Stimulated activated CD4-positive, alpha-beta T cell treated with anti-CD3 and anti-CD28 coated beads, Interleukin-1b, Interleukin-23, amount 100 ng/mL, for 48 hours (primary cell): ENCODE measurements at regions not wholly inside any gene's neighbourhood (a gene's known extent, or its start where the extent isn't known, plus 50 kb on each side); places are given as distances from the start of the nearest gene placed in this dataset.

Experiments used
- DNase-seq: peaks from one replicate; pipeline ENCODE4 v3.0.0-alpha.2; 2020

DNA sequence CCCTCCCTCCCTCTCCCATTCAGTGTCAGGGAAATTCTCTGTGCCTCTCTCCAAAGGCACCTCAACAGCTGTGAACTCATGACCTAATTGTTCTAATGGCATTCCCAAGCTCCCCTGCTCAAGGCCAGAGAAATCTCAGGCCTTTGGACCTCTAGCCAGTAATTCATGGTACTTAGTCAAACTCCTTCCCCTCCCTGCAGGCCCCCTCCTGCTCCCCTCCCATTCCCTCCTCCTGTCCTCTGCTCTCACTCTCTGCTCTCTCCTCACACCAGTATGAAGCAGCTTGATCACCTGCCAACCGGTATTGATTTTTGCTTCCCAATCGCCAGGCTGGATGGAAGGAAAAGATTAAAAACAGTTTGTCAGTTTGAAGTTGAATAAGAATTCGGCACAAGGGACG is 370.5 kb upstream of the PBX1 start:
- DNase-seq, result no peak

GRCh38 chr1:164191191-164191590 is 367.8 kb upstream of the PBX1 start:
- DNase-seq, result no peak

DNA sequence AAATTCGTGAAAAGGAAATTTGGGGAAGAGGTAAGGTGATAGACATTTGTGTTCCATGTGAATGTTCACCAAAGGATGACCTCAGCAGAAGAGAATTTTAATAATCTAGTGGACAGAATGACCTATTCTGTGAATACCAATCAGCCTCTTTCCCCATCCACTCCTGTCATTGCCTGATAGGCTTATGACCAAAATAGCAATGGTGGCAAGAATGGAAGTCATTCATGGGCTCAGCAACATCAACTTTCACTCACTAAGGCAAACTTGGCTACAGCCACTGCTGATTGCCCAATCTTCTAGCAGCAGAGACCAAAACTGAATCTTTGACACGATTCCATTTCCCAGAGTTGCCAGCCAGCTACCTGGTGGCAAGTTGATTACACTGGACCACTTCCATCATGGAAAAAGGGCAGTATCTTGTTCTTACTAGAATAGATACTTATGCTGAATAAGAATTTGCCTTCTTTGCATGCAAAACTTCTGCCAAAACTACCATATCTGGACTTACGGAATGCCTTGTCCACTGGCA is 348.7 kb upstream of the PBX1 start:
- no peak for DNase-seq

- DNase-seq, result no peak
Measured at GRCh38 chr1:164223378-164223777, 335.6 kb upstream of the PBX1 start.

DNA sequence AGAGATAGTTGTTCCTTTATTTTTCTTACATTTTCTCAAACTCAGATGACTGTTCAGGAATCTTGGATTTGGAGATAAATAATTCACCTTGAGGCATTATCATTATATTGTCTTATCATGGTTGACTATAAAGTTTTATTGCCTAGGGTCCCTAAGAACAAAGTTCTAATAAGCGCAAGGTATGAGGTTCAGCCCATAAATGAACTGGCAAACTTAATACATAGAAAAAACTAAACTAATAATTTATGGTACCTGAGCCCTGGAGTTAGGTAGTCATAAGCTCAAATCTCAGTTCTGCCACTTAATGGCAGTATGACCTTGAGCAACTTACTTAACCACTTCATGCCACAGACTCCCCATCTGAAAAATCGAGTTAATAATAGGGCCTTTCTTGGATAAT is 334.0 kb upstream of the PBX1 start:
- no peak for DNase-seq

- no peak for DNase-seq
Measured at GRCh38 chr1:164226977-164227376, 332.0 kb upstream of the PBX1 start.

DNA sequence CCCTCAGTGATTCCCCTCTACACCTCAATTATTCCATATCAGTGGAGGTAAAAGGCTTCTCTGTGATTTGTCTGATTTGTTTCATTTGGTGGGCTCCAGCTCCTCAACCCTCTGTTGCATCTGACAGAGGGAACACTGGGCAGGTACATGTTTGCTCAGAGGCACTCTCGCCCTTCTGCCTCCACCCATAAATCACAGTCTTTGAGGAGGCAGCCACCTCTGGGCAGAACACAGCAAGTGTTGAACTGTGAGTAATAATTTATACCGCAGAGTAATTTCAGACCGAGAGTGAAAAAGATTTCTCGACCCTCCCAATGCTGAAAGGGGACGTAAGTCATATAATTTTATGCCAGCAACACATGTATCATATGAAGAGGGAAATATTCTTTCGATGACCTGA is 330.1 kb upstream of the PBX1 start:
- DNase-seq, result no peak

GRCh38 chr1:164233149-164233548 is 325.8 kb upstream of the PBX1 start:
- no peak for DNase-seq

DNA sequence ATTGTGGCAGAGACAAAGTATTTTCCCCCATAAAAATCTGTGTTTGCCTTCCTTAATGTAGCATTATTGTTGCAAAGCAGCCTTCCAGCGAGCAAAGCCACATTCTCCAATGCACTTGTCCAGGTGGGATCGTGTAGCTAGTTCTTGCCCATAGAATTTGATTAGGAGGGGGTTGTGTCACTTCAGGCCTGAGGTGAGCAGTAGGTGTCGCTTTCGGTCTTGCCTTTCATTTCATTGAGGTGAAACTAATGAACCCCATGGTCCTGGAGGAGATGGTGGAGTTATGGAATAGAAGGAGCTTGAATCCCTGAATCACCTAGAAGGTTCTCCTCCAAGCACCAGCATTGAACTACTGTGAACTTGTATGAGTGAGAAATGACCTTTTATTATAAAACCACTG is 318.9 kb upstream of the PBX1 start:
- DNase-seq, result no peak

GRCh38 chr1:164250365-164250764 is 308.6 kb upstream of the PBX1 start:
- no peak for DNase-seq

DNA sequence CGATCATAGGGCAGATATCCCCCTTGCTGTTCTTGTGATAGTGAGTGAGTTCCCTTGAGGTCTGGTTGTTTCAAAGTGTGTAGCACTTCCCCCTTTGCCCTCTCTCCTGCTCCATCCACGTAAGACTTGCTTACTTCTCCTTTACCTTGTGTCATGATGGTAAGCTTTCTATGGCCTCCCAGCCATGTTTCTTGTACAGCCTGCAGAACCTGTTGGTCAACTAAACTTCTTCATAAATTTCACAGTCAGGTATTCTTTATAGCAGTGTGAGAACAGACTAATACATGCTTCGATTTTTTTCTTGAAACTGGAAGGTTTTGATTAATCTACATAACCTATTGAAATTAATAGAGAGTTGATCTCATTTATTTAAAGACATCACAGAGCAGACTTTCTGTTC is 302.5 kb upstream of the PBX1 start:
- DNase-seq, result no peak

- no peak for DNase-seq
Measured at GRCh38 chr1:164261691-164262240, 297.2 kb upstream of the PBX1 start.

- DNase-seq, result no peak
Measured at GRCh38 chr1:164263540-164263939, 295.4 kb upstream of the PBX1 start.

- no peak for DNase-seq
Measured at GRCh38 chr1:164265232-164265631, 293.8 kb upstream of the PBX1 start.

DNA sequence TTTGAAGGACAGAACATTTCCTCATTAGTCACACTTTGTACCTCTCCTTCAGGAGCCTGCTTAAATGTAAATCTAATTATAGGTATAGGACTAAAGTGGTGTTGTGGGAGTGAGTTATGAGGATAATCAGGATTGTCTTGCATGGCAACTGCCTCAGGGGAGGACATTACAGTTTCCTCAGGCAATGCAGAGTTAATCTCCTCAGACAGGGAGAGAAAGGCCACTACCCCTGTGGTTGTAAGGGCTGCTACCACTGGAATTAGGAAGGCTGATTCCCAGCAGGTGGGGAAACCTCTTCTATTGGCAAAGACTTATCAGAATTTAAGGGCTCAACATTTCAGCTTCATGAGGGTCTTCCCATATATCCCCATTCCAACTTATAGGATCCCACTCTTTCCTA is 286.8 kb upstream of the PBX1 start:
- DNase-seq, result no peak

DNA sequence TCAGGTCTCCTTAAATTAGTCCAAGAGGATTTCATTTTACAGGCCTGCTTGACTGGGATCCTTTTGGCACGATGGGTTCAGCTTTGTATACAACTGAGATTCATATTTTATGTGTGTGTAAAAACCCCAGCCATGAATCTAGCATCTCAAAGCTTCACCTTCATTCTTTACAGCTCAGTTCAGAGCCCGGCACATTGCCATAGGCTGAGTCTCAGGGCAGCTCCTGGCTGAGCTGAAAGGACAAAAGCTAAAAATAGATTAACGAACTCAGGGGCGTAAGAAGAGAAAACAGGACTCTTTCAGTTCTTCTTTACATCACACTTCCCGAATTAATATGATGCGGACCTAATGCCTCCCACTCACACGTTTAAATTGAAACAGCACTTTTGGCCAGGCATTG is 262.8 kb upstream of the PBX1 start:
- DNase-seq, result no peak

- no peak for DNase-seq
Measured at GRCh38 chr1:164308101-164308500, 250.9 kb upstream of the PBX1 start.

DNA sequence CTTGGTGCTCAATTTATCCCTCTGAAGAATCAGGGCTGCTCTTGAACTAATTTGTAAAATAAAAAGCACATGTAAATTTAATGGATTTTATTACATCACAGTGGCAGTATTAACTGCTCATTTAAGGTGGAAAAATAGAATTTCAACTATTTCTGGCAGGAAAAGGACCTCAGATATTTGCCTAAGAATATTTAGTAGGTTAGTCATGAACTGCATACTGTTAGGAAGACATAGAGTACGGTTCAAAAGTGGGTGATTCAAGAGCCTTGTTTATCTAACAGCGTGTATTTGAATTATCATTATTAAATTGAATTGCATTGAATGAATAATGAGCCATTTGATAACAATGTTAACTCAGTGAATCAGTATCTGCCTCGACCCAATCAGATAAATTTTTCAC is 248.8 kb upstream of the PBX1 start:
- DNase-seq, result no peak

DNA sequence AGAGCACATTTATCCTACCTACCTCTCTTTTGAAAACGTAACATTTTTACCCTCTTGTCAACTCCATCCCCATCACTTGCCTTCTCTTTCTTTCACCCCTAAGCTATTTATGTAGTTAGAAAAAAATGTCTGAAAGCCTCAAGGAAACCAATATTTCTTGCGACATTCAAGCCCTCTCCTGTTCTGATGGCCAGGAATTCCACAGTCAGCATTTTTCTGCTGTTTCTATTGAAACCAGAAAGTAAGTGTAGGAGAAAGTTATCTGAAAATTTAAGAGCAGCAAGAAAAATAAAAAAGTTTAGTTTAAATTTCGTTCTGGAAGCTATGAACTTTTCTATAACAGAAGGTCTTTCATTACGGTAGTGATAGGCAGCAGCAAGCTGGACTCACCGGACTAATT is 247.6 kb upstream of the PBX1 start:
- DNase-seq, result no peak

- DNase-seq, result no peak
Measured at GRCh38 chr1:164320790-164321731, 237.9 kb upstream of the PBX1 start.

DNA sequence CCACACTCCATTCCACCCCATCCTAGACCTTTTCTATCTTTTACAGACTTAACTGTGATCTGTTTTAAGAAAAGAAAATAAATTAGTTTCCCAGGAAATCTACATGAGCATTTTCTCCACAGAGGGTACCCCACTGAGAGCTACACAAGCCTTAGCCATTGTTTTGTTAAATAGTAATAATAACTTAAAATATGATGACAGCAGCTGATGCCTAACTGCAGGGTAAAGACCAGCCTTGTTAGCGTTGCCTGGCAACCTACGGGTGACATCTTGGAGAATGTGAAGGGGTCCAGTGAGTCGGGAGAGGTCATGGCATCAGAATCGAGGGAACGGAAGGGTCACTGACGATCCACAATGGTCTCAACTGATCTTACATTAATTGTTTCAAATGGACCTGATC is 233.2 kb upstream of the PBX1 start:
- no peak for DNase-seq

GRCh38 chr1:164333387-164333786 is 225.6 kb upstream of the PBX1 start:
- no peak for DNase-seq

DNA sequence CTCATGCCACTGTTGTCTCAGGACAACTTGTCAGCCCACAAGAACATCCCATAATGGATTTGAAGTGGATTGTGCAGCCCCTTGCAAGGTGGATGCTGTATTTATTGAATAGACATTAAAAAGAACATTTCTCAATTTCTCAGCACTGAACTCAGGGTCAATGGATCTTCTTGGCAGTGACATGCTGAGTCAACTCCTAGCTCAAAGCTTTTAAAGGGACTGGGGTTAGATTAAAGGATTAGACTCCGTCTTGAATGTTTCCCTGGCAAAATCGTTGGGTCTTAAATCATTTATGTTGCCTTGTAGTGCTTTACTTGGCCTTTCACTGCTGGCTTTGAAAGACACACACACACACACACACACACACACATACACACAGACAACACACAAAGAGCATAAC is 221.6 kb upstream of the PBX1 start:
- DNase-seq, result no peak

DNA sequence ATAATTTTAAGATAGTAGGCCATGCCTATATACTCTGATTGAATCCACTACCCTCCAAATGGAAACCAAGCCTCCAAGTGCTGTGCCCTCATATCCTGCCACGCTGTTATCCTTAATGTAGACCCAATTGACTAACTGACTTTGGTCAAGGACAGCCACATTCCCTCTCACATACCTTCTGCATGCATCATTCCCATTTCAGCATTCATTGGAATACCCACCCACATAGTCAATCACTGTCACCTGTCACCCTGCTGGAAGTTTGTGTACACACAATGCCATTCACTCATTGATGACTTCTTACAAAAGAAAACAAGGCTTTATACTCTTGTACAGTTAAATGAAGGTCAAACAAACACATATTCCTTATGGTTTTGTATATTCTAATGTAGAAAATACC is 221.1 kb upstream of the PBX1 start:
- DNase-seq, result no peak

DNA sequence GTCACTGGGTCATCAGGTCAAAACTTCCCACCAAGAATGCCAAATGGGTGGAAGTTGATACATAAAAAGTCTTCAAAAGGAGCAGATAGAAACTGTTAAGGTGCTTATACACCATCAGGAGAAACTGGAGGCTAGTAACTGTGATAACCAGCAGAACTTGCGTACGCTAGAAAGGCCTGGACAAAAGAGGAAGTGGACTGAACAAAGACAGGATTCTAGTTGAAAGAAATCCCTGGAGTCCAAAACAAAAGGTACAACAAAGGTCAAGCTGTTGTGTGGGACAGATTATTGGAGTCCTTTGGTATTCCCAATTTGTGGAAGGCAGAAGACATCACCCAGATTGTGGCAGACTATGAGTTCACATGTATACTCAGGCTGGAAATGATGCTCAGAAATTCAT is 215.8 kb upstream of the PBX1 start:
- DNase-seq, result no peak
